ENCODE measurements at regions not wholly inside any gene's neighbourhood (a gene's known extent, or its start where the extent isn't known, plus 50 kb on each side); places are given as distances from the start of the nearest gene placed in this dataset.

DNA sequence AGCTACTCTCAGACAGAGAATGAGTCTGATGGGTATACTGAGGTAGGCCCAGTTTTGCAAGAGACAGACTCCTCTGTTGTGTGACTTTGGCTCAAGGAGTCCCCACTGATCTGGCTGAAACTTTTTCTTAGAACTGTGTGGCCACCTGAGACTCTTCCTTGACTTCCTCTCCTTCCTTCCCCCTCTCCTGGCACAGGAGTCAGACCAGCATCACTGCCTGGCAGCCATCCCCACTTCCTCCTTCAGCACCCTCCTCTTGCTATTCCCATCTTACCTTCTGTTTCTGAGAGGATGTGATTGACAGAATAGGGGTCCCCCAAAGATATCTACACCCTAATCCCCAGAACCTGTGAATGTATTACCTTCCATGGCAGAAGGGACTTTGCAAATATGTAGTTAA, 351.1 kb downstream of the MN1 start:
- H2BK120ac ChIP-seq (replicated peaks; ENCODE audit: low read depth, low read length), result no peak overlapping the region
- H3K79me1 ChIP-seq (ENCODE audit: low read depth, low read length), result no peaks in the 10 kb centered on the region
- H4K5ac ChIP-seq (ENCODE audit: insufficient read length, low read depth, low read length), result no peak overlapping the region
- H3K4me1 ChIP-seq (replicated peaks in 1 of 4; ENCODE audit: control insufficient read depth in 3 of 4, insufficient read depth in 4 of 4, low read length in 3 of 4), result peaks cover 5 to 13% (median 8%) of the 10 kb centered on the region in 4 experiments
- no peak for FAIRE-seq
- 0 out of 4 replicates have a peak, but pooled peaks cover 0 to 2% of the 10 kb centered on the region in 2 experiments for H3K9me3 ChIP-seq (ENCODE audit: insufficient read depth in 2 of 2, low read depth in 1 of 2, low read length in 1 of 2)
- no peak overlapping the region for H2BK20ac ChIP-seq (ENCODE audit: low read length)
- H2AFZ ChIP-seq (ENCODE audit: low read length), result no peak overlapping the region
- no peak overlapping the region for H2BK15ac ChIP-seq (ENCODE audit: low read length)
- CTCF ChIA-PET (ENCODE audit: partially characterized antibody), result interaction anchor here (1.4 kb wide), 1 partner anchor 17 kb away, joined by 3 read pairs; no protein-coding TSS in a partner anchor
- H3K27ac ChIP-seq (ENCODE audit: low read depth, low read length), result no peak overlapping the region
- no peak for DNase-seq (ENCODE audit: low read depth in 1 of 2, low spot score in 2 of 2)
- H2AK5ac ChIP-seq (ENCODE audit: low read depth, low read length), result no peak overlapping the region
- H3K18ac ChIP-seq (ENCODE audit: extremely low read depth, low read length), result no peak overlapping the region
- H3K23ac ChIP-seq (ENCODE audit: insufficient read length), result no peak overlapping the region
- H2BK12ac ChIP-seq (ENCODE audit: low read depth, low read length), result no peak overlapping the region
- H3K27me3 ChIP-seq (replicated peaks in 1 of 4; ENCODE audit: control insufficient read depth in 3 of 4, extremely low read depth in 1 of 4, insufficient read depth in 3 of 4, low read length in 3 of 4), result no peaks in the 10 kb centered on the region
- H3K4me3 ChIP-seq (ENCODE audit: extremely low read depth in 1 of 4, insufficient read depth in 2 of 4, low read depth in 3 of 4, low read length in 4 of 4), result no peak overlapping the region
- H4K20me1 ChIP-seq (replicated peaks in 1 of 2; ENCODE audit: control insufficient read depth in 1 of 2, insufficient read depth in 2 of 2, low read length in 2 of 2), result no peaks in the 10 kb centered on the region
- H4K91ac ChIP-seq (replicated peaks; ENCODE audit: insufficient read length, low read length), result no peak overlapping the region
- no peak for TF ChIP-seq SAP30 (IDR thresholded peaks at IDR 0.05; ENCODE audit: insufficient read depth, insufficient replicate concordance, low read length)
- TF ChIP-seq SP1 (IDR thresholded peaks at IDR 0.05; ENCODE audit: low read depth, low read length), result no peak
- TF ChIP-seq HDAC2 (IDR thresholded peaks at IDR 0.05; ENCODE audit: borderline replicate concordance in 1 of 2, low read depth in 2 of 2, low read length in 2 of 2), result no peak
- TF ChIP-seq RNF2 (IDR thresholded peaks at IDR 0.05; ENCODE audit: borderline replicate concordance, low read depth, low read length, missing control alignments, poor library complexity, severe bottlenecking), result no peak
- TF ChIP-seq RFX5 (IDR thresholded peaks at IDR 0.05; ENCODE audit: borderline replicate concordance, low read depth, low read length), result no peak
- TF ChIP-seq GTF2F1 (IDR thresholded peaks at IDR 0.05; ENCODE audit: borderline replicate concordance, low read depth, low read length), result no peak
- TF ChIP-seq ZNF274 (IDR thresholded peaks at IDR 0.05; ENCODE audit: borderline replicate concordance, extremely low read depth, low read length), result no peak
- no peak overlapping the region for H3K9ac ChIP-seq (replicated peaks in 1 of 4; ENCODE audit: extremely low read depth in 1 of 4, low read depth in 3 of 4, low read length in 3 of 4)
- H3K79me2 ChIP-seq (ENCODE audit: control insufficient read depth in 1 of 2, insufficient read depth in 2 of 2, low read length in 2 of 2), result no peaks in the 10 kb centered on the region
- no peak overlapping the region for H4K8ac ChIP-seq (ENCODE audit: extremely low read depth, insufficient read depth, low read length)
- H3K4me2 ChIP-seq (ENCODE audit: insufficient read depth in 1 of 2, low read depth in 2 of 2, low read length in 2 of 2), result no peak overlapping the region
- peaks cover 7% of the 10 kb centered on the region; the same call in 1 of the 2 replicates for H3K23me2 ChIP-seq (ENCODE audit: low read depth, low read length)
- no peak overlapping the region for H2BK5ac ChIP-seq (ENCODE audit: low read depth, low read length)
- H3K36me3 ChIP-seq (ENCODE audit: control insufficient read depth in 2 of 4, insufficient read depth in 4 of 4, low read length in 3 of 4), result no peaks in the 10 kb centered on the region
- H3K14ac ChIP-seq (ENCODE audit: insufficient read length), result no peak overlapping the region
- H3K56ac ChIP-seq (replicated peaks; ENCODE audit: insufficient read length, low read depth, low read length), result no peak overlapping the region
- POLR2A ChIA-PET (ENCODE audit: partially characterized antibody), result no interaction called here
- no peak overlapping the region for H3K4ac ChIP-seq (replicated peaks; ENCODE audit: insufficient read length, low read depth, low read length)

All from H1 (cell line).